ENCODE measurements at regions not wholly inside any gene's neighbourhood (a gene's known extent, or its start where the extent isn't known, plus 50 kb on each side); places are given as distances from the start of the nearest gene placed in this dataset.
"Not testable (repeated sequence)": the region's sequence is repeated elsewhere in the genome, so short reads cannot be mapped to it uniquely, and the experiment has no call there.

DNA sequence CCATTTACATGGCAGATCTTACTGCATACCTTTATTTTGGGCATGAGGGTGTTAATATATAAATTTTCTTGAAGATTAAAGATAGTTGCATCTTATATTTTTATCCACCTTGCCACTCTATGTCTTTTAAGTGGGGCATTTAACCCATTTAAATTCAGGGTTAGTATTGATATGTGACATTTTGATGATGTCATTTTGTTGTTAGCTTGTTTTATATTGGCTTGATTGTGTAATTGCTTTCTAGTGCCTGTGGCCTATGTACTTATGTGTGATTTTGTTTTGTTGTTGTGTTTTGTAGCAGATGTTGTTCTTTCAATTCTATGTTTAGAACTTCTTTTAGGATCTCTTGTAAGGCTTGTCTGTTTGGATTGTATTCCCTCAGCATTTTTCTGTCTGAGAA lies 939.9 kb upstream of the CDH9 start:
- DNase-seq (ENCODE audit: low read depth) = no peak

GRCh38 chr5:27969157-27969556 lies 930.8 kb upstream of the CDH9 start:
- no peak for DNase-seq (ENCODE audit: low read depth)

DNA sequence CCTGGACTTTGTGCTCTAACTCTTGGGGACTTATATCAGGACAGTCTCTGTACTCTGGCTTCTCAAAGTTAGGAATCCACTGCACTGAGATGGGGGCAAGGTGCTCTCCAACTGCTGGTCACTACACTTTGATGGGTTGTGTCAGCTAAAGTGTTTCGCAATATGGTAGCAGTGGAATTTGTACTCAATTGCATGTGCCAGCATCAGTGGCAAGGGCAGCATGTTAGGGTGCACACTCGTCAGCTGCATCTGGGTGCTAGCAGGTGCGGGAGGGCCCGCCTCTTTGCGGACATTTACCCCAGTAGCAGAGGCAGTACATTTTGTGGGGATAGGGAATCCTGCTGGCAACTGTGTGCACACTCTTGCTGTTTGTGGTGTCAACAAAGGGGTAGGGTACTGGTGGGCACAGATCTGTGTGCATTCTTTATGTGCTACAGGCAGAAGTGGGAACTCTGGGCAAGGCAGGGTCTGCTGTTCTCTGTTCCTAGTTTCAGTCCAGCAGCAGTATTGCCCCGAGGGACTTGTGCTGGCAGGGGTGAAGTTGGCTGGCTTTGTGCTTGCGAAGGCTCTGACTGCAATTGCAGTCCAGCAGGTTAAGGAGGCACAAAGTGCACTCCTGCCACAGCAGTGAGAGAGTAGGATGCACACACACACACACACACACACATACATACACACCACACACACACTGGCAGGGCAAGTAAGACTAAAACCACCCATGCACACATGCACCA lies 924.8 kb upstream of the CDH9 start:
- no peak for DNase-seq (ENCODE audit: low read depth)

DNA sequence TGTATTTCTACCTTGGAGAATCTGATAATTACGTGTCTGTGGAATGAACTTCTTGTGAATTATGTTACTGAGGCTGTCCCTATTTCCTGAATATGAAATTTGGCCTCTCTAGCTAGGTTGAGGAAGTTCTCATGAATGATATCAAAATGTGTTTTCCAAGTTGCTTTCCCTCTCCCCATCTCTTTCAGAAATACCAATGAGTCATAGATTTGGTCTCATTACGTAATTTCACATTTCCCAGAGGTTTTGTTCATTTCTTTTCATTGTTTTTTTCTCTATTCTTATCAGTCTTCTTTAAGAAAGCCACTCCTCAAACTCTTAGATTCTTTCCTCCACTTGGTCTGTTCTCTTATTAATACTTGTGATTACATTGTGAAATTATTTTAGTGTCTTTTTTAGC lies 923.8 kb upstream of the CDH9 start:
- DNase-seq (ENCODE audit: low read depth) = no peak

DNA sequence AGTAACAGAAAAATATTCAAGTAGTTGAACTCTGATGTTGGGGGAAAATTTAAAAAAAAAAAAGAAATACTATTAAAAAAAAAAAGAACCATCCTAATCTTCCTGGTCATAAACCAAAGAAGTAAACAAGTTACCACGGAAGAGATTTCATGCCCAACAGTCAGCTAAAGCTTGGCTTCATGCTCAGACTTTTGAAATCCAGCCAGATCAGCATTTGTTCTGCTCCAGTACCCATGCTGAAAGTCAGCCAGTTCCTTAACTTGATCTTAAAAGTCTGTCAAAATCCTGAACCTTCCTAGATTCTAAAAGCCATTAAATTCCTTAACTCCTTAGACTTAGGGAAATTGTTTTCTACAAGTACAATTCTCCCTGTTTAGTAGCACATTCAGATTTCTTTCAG lies 908.7 kb upstream of the CDH9 start:
- no peak for DNase-seq (ENCODE audit: low read depth)

GRCh38 chr5:27944471-27944870 lies 906.1 kb upstream of the CDH9 start:
- DNase-seq (ENCODE audit: low read depth) = no peak

DNA sequence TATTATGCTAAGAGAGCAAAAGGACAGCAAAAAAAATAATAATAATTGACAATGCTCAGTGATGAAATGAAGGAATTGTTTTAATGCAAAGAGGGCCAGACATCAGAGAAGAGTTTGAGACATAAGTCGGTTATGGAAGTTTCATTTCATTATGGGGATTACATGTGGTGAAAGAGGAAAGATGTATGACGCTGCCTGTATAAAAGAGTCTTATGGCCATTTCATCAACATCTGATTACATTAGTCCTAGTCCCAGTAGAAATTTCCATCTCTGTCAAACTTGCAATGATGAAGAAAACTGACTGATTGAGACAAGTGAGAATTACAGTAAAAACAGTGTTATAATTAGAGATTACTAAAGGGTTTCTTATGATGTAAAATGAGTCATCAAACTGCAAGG lies 900.6 kb upstream of the CDH9 start:
- no peak for DNase-seq (ENCODE audit: low read depth)

DNA sequence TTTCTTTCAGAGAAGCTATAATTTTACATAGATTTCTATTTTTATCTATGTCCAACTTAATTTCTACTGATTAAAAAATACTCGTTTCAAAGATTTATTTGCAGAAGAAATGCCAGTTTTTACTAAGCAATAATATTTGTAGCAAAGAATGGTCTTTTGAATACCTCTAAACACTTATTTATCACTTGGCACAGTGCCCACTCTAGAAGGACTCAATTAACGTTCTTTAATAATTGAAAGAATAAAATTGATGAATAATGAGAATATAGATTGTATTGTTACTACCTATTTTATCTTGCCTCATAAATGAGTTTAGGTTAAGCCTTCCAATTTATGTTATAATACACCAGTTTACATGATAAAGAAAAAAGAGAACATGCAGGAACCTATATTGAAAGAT lies 889.7 kb upstream of the CDH9 start:
- DNase-seq (ENCODE audit: low read depth) = no peak

DNA sequence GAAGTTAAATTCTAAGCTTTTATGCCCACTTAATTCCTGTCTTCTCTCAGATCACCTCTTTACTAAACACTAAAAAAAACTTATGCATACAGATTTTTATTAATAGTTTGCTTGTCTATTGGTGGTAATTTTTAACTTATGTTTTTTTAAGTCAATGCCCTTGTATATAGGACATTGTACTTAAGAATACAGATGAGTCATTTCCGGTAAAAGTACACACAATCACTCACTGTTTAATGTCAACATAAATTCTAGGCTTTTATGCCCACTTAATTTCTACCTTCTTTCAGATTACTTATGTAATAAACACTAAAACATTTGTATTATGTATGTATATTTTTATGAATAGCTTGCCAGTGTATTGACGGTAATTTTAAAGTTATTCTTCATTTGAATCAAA lies 872.8 kb upstream of the CDH9 start:
- no peak for DNase-seq (ENCODE audit: low read depth)

DNA sequence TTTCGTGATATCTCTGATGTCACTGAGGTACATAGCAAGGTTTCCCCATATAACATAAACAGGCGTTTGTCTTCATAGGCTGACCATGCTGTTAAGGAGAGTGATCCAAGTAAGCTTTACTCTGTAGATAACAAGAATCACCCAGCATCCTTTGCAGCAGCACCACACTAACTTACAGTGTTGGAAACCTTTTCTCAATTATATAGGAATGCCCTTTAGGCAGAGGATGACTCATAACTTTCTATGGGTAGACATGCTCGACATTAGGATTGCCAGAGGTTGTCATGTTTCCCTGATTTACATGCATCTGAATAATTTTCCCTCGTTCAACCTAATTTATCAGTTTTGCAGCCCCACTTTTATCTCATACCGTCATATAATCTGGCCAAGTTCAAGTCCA lies 870.0 kb upstream of the CDH9 start:
- DNase-seq (ENCODE audit: low read depth) = no peak

DNA sequence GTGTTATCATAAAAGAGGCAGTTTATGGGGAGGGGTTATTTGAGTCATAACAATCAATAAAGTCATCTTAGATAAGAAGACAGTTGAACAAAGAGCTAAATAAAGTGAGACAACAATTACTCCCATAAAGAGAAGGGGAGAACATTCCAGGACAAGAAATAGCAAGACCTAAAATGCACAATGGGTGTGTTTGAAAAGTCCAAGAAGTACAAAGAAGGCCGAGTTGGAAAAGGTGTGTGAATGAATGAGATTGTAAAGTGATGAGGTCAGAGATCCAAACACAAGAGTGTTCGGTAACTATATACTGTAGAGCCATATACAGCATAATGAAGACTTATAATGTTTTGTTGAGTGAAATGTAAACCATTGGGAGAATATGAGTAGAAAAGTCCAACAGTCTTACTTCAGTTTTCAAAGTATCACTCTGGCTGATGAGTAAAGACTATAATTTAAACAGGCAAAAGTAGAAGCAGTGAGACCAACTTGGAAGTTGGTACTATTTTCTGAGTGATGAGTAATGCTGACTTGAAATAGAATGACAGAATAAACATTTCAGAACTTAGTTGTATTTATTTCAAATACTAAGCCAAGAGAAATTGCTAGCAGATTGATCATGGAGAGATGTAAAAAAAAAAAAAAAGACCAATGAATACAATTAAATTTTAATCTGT lies 868.7 kb upstream of the CDH9 start:
- no peak for DNase-seq (ENCODE audit: low read depth)

- no peak for DNase-seq (ENCODE audit: low read depth)
Observed at GRCh38 chr5:27906481-27906880, 868.1 kb upstream of the CDH9 start.

DNA sequence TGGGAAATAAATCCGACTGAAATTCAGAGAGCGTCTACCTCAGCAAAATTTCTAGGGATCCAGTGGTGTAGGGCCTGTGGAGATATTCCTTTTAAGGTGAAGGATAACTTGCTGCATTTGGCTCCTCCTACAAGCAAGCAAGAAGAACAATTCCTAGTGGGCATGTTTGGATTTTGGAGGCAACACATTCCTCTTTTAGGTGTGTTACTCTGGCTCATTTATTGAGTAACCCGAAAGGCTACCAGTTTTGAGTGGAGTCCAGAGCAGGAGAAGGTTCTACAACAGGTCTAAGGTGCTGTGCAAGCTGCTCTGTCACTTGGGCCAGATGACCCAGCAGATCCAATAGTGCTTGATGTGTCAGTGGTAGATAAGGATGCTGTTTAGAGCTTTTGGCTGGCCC lies 862.4 kb upstream of the CDH9 start:
- no peak for DNase-seq (ENCODE audit: low read depth)

DNA sequence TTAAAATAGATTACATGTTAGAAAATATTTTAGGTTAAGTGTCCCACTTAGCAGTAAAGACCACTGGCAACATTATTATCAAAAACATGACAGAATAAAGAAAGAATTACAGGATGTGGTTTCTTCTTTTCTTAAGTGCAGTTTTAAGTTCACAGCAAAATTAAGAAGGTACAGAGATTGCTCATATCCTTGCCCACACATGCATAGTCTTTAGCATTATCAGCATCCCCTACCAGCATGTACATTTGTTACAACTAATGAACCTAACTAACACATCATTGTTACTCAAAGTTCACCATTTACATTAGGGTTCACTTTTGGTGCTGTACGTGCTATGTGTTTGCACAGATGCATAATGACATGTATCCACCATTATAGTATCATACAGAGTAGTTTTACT lies 837.7 kb upstream of the CDH9 start:
- DNase-seq (ENCODE audit: low read depth) = no peak

- no peak for DNase-seq (ENCODE audit: low read depth)
Observed at GRCh38 chr5:27875148-27875547, 836.8 kb upstream of the CDH9 start.

- no peak for DNase-seq (ENCODE audit: low read depth)
Observed at GRCh38 chr5:27868292-27868691, 829.9 kb upstream of the CDH9 start.

DNA sequence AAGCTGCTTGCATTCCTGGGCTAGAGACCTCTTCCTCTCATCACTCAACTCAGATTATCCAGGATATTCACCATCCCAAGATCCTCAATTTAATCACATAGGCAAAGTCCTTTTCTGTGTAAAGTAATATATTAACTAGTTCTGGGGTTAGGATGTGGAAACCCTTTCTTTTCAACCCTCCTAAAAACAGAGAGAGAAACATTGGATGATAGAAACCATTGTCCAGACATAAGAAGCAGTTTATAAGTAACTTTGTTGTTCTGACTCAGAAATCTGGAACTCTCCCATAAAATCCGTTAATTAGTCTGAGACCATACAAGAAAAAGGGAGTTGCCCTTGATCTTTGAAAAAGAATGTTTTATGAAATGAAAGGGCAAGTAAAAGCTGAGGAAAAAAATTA lies 817.1 kb upstream of the CDH9 start:
- DNase-seq (ENCODE audit: low read depth) = no peak

GRCh38 chr5:27854243-27854852 lies 816.0 kb upstream of the CDH9 start:
- no peak for DNase-seq (ENCODE audit: low read depth)

- no peak for DNase-seq (ENCODE audit: low read depth)
Observed at GRCh38 chr5:27845248-27845647, 806.9 kb upstream of the CDH9 start.

DNA sequence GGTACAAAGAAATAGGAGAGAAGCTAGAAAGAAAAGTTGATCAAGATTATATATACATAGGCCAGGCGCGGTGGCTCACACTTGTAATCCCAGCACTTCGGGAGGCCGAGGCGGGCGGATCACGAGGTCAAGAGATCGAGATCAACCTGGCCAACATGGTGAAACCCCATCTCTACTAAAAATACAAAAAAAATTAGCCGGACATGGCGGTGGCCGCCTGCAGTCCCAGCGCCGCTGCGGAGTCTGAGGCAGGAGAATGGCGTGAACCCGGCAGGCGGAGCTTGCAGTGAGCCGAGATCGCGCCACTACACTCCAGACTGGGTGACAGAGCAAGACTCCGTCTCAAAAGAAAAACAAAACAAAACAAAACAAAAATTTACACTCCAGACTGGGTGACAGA lies 798.3 kb upstream of the CDH9 start:
- DNase-seq (ENCODE audit: low read depth) = not testable (repeated sequence)

DNA sequence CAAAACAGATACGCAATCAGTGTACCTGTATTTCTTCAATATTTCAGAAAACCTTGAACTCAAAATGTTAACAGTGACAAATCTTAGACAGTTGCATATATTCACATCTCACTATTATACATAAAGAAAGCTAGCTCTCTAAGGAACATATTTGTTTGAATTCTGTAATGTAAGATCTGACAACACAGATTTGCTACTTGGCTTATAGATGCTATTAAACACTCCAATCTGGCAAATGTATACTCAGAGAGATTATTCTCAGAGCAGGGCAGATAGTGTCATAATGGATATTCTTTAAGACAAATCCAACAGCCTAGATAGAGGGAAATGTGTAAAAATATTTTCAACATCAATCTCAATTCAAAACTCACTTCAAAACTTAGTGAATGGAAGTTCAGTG lies 794.5 kb upstream of the CDH9 start:
- DNase-seq (ENCODE audit: low read depth) = no peak

DNA sequence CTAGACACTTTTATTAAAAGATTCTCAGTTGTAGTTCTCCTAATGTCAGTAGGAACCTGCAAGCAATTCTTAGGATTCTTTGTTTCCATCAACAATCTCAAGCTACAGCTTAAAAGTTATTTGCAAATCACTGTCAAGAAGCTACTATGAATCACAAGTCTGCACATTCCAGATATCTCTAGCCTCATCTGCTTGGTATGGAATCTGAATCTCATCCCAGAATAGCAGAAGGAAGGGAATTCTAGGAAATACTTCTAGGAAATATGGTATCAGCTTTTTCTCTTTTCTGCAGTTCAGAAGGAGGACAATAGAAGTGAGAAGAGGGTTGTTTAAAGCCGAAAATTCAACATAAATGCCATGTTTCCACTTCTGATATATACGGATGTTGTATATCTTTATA lies 792.2 kb upstream of the CDH9 start:
- no peak for DNase-seq (ENCODE audit: low read depth)

DNA sequence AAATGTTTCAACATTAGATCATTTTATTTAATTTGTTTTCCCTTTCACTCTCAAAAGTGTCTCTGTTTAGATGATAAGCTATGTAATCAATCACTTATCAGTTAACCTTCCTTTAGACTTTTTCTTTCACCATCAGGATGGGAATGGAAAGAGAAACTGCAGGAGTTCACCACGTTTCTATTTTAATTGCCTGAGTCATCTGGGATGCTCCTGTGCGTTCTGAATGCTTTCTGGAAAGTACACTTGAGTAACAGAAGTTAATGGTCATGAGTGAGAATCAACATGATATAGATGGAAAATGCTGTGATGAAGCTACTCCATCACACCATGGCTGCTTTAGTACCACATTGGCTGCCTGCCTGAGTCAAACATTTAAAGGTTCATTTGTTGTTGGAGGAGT lies 783.3 kb upstream of the CDH9 start:
- DNase-seq (ENCODE audit: low read depth) = no peak

- DNase-seq (ENCODE audit: low read depth) = no peak
Observed at GRCh38 chr5:27818888-27819287, 780.5 kb upstream of the CDH9 start.
